H9 (cell line): ENCODE measurements at regions not wholly inside any gene's neighbourhood (a gene's known extent, or its start where the extent isn't known, plus 50 kb on each side); places are given as distances from the start of the nearest gene placed in this dataset.

ENCODE experiments used
- DNase-seq: peaks from one replicate; pipeline ENCODE4 v3.0.0-alpha.2; 2017
- H2AFZ ChIP-seq: one replicate; pipeline ENCODE4 v1.6.1; 2013; ENCODE audit warnings: mild to moderate bottlenecking, low read length, control low read depth, moderate library complexity
- H2AK5ac ChIP-seq: 2 replicates; pipeline ENCODE4 v1.6.1; 2013; ENCODE audit warnings: low read length, control low read depth, mixed read lengths; ENCODE audit not compliant: insufficient read length
- H2BK120ac ChIP-seq: one replicate; pipeline ENCODE4 v1.6.1; 2013; ENCODE audit warnings: low read depth, mild to moderate bottlenecking, low read length, control low read depth, inconsistent platforms; ENCODE audit not compliant: poor library complexity, severe bottlenecking
- H2BK12ac ChIP-seq: 2 replicates; pipeline ENCODE4 v1.6.1; 2013; ENCODE audit warnings: low read length, control low read depth, mixed read lengths, low read depth; ENCODE audit not compliant: insufficient read length
- H2BK15ac ChIP-seq: 2 replicates; pipeline ENCODE4 v1.6.1; 2013; ENCODE audit warnings: low read depth, low read length, control low read depth
- H2BK20ac ChIP-seq: one replicate; pipeline ENCODE4 v1.6.1; 2013; ENCODE audit warnings: low read depth, mild to moderate bottlenecking, low read length, control low read depth, inconsistent platforms; ENCODE audit not compliant: poor library complexity, severe bottlenecking
- H2BK5ac ChIP-seq: 2 replicates; pipeline ENCODE4 v1.6.1; 2013; ENCODE audit warnings: low read length, control low read depth, mixed read lengths; ENCODE audit not compliant: insufficient read length
- H3K14ac ChIP-seq: 2 replicates; pipeline ENCODE4 v1.6.1; 2013; ENCODE audit warnings: low read length, control low read depth; ENCODE audit not compliant: insufficient read depth
- H3K18ac ChIP-seq: 2 replicates; pipeline ENCODE4 v1.6.1; 2013; ENCODE audit warnings: low read depth, mild to moderate bottlenecking, mixed read lengths, low read length, control low read depth; ENCODE audit not compliant: insufficient read length
- H3K23ac ChIP-seq: 2 replicates; pipeline ENCODE4 v1.6.1; 2013; ENCODE audit warnings: low read length, control low read depth, mixed read lengths, low read depth; ENCODE audit not compliant: insufficient read length
- H3K23me2 ChIP-seq: 2 replicates; pipeline ENCODE4 v1.6.1; 2013; ENCODE audit warnings: low read depth, mild to moderate bottlenecking, mixed read lengths, low read length, control low read depth; ENCODE audit not compliant: insufficient read length, poor library complexity, severe bottlenecking
- H3K27ac ChIP-seq: 2 replicates; pipeline ENCODE4 v1.5.1; 2013; ENCODE audit warnings: low read length, control low read depth, mixed read lengths, low read depth; ENCODE audit not compliant: insufficient read length
- H3K27me3 ChIP-seq: 2 replicates; pipeline ENCODE4 v1.6.1; 2013; ENCODE audit warnings: low read length, control low read depth, inconsistent platforms; ENCODE audit not compliant: insufficient read depth
- H3K4ac ChIP-seq: 2 replicates; pipeline ENCODE4 v1.6.1; 2013; ENCODE audit warnings: low read depth, mild to moderate bottlenecking, control low read depth, inconsistent platforms, low read length, moderate library complexity
- H3K4me1 ChIP-seq: 2 replicates; pipeline ENCODE4 v1.6.1; 2013; ENCODE audit warnings: low read length, control low read depth, inconsistent platforms; ENCODE audit not compliant: insufficient read depth
- H3K4me2 ChIP-seq: 2 replicates; pipeline ENCODE4 v1.6.1; 2013; ENCODE audit warnings: low read length, control low read depth, mixed read lengths; ENCODE audit not compliant: insufficient read length, insufficient read depth
- H3K56ac ChIP-seq: 2 replicates; pipeline ENCODE4 v1.6.1; 2013; ENCODE audit warnings: low read depth, mild to moderate bottlenecking, mixed read lengths, low read length, control low read depth; ENCODE audit not compliant: insufficient read length
- H3K79me1 ChIP-seq: 2 replicates; pipeline ENCODE4 v1.6.1; 2013; ENCODE audit warnings: low read depth, mild to moderate bottlenecking, moderate library complexity, low read length, control low read depth, inconsistent platforms; ENCODE audit not compliant: insufficient read depth, poor library complexity, severe bottlenecking
- H3K79me2 ChIP-seq: 2 replicates; pipeline ENCODE4 v1.6.1; 2013; ENCODE audit warnings: low read length, control low read depth, inconsistent platforms; ENCODE audit not compliant: insufficient read depth
- H3K9ac ChIP-seq: 2 replicates; pipeline ENCODE4 v1.6.1; 2013; ENCODE audit warnings: low read length, control low read depth, mixed read lengths; ENCODE audit not compliant: insufficient read length; ENCODE audit errors: extremely low read depth
- H3K9me3 ChIP-seq: one replicate; pipeline ENCODE4 v1.6.1; 2013; ENCODE audit warnings: low read depth, low read length, inconsistent platforms; ENCODE audit not compliant: control insufficient read depth
- H3T11ph ChIP-seq: one replicate; pipeline ENCODE4 v1.6.1; 2013; ENCODE audit warnings: mild to moderate bottlenecking, low read length, control low read depth, inconsistent platforms
- H4K20me1 ChIP-seq: one replicate; pipeline ENCODE4 v1.6.1; 2013; ENCODE audit not compliant: control insufficient read depth, insufficient read length, insufficient read depth
- H4K5ac ChIP-seq: 2 replicates; pipeline ENCODE4 v1.6.1; 2013; ENCODE audit warnings: low read depth, mild to moderate bottlenecking, mixed read lengths, low read length, control low read depth; ENCODE audit not compliant: insufficient read length
- H4K8ac ChIP-seq: replicated peaks from 2 replicates; pipeline ENCODE4 v1.6.1; 2013; ENCODE audit warnings: low read length, control low read depth, mixed read lengths, low read depth; ENCODE audit not compliant: insufficient read length
- H4K91ac ChIP-seq: 2 replicates; pipeline ENCODE4 v1.6.1; 2013; ENCODE audit warnings: low read depth, mild to moderate bottlenecking, moderate library complexity, mixed read lengths, low read length, control low read depth; ENCODE audit not compliant: insufficient read length
- H3K27ac Mint-ChIP-seq, 3 experiments: 2 replicates in 2 of 3; 3 replicates in 1 of 3; pipeline ENCODE4 v1.8.0; 2020 to 2021; ENCODE audit warnings: mixed read lengths in 3 of 3, mild to moderate bottlenecking in 1 of 3, moderate library complexity in 1 of 3
- H3K27me3 Mint-ChIP-seq: 2 replicates; pipeline ENCODE4 v1.8.0; 2021; ENCODE audit warnings: low read depth, mild to moderate bottlenecking, moderate library complexity, mixed read lengths
- H3K36me3 Mint-ChIP-seq, 3 experiments: 2 replicates in 2 of 3; 3 replicates in 1 of 3; pipeline ENCODE4 v1.8.0; 2020 to 2021; ENCODE audit warnings: low read depth in 3 of 3, mixed read lengths in 3 of 3; ENCODE audit not compliant: insufficient read depth in 1 of 3
- H3K4me1 Mint-ChIP-seq, 2 experiments: 2 replicates each; pipeline ENCODE4 v1.8.0; 2020; ENCODE audit warnings: mixed read lengths in 2 of 2
- H3K4me3 Mint-ChIP-seq, 2 experiments: 2 replicates in 1 of 2; 3 replicates in 1 of 2; pipeline ENCODE4 v1.8.0; 2020 to 2021; ENCODE audit warnings: mild to moderate bottlenecking in 2 of 2, mixed read lengths in 2 of 2, moderate library complexity in 1 of 2
- H3K9me3 Mint-ChIP-seq, 2 experiments: 2 replicates in 1 of 2; 3 replicates in 1 of 2; pipeline ENCODE4 v1.8.0; 2020; ENCODE audit warnings: mild to moderate bottlenecking in 2 of 2, mixed read lengths in 2 of 2, moderate library complexity in 1 of 2
- CTCF ChIP-seq: fragments of 200-600 bp; sonication (generic); conservative IDR thresholded peaks from 3 replicates; pipeline ENCODE4 v1.8.0; 2021; ENCODE audit warnings: antibody characterized with exemption, mild to moderate bottlenecking
- WGBS: extraction: QIAGEN DNeasy Blood & Tissue Kit; methylation state at CpG from one replicate; pipeline ENCODE4 v1.1.7; 2013; ENCODE audit warnings: missing lambda C conversion rate, low lambda C conversion rate, mixed read lengths; ENCODE audit not compliant: insufficient read length; ENCODE audit errors: extremely low coverage; 5-methylcytosine and 5-hydroxymethylcytosine counted together

GRCh38 chr4:11791797-11792196 is 363.1 kb upstream of the HS3ST1 start:
- Histone ChIP-seq H2AFZ (no peak overlapping the region), H4K20me1 (no peaks in the 10 kb centered on the region), H3K4ac (no peak overlapping the region), H3K9ac (no peak overlapping the region), H2BK20ac (no peak overlapping the region), H2BK5ac (no peak overlapping the region), H4K5ac (no peak overlapping the region), H3K27me3 (no peaks in the 10 kb centered on the region), H2BK15ac (no peak overlapping the region), H2BK12ac (no peak overlapping the region), H3K18ac (no peak overlapping the region), H2AK5ac (no peak overlapping the region), H3K23me2 (no peaks in the 10 kb centered on the region), H3K79me1 (no peaks in the 10 kb centered on the region), H3K9me3 (no peaks in the 10 kb centered on the region), H4K8ac (no peak overlapping the region), H3K79me2 (no peaks in the 10 kb centered on the region), H3K23ac (no peak overlapping the region), H2BK120ac (no peak overlapping the region), H3K4me1 (no peaks in the 10 kb centered on the region), H3K4me2 (no peak overlapping the region), H4K91ac (no peak overlapping the region), H3T11ph (no peak overlapping the region), H3K14ac (no peak overlapping the region), H3K27ac (no peak overlapping the region), H3K56ac (no peak overlapping the region)
- TF ChIP-seq CTCF, result no peak
- Mint-ChIP-seq H3K27me3 (no peaks in the 10 kb centered on the region), H3K4me1 (peaks cover 4 to 5% of the 10 kb centered on the region in 2 experiments; a peak in 3 of 4 replicates), H3K36me3 (peaks cover 0 to 18% (median 5%) of the 10 kb centered on the region in 3 experiments; a peak in 5 of 7 replicates), H3K4me3 (no peak overlapping the region), H3K9me3 (peaks cover 10 to 12% of the 10 kb centered on the region in 2 experiments), H3K27ac (no peak overlapping the region)
- WGBS, result no CpG with 5 or more reads among the region's 3 CpGs
- DNase-seq, result no peak
